ENCODE measurements at regions not wholly inside any gene's neighbourhood (a gene's known extent, or its start where the extent isn't known, plus 50 kb on each side); places are given as distances from the start of the nearest gene placed in this dataset.

GRCh38 chr20:57828696-57829095, 118.9 kb upstream of the PMEPA1 start:
- ATAC-seq (no peak), DNase-seq (no peak)
- Histone ChIP-seq H3K4me3 (no peak overlapping the region), H3K27me3 (ENCODE audit: insufficient read depth in 3 of 3, low read length in 2 of 3) (no peaks in the 10 kb centered on the region), H3K36me3 (ENCODE audit: insufficient read depth in 1 of 2, low read depth in 1 of 2) (no peaks in the 10 kb centered on the region), H3K27ac (no peak overlapping the region), H3K4me1 (peaks cover 4% of the 10 kb centered on the region), H3K9me3 (no peaks in the 10 kb centered on the region)
- TF ChIP-seq CTCF (IDR thresholded peaks at IDR 0.05) = no peak
- 90 to 95% (median 94%) methylated on average over 10 of the region's 10 CpGs for WGBS, 3 donors
- intact Hi-C loops (cut with DNase I) = no loop called here

- H3K36me3 ChIP-seq (ENCODE audit: insufficient read depth in 1 of 2, low read depth in 1 of 2) = no peaks in the 10 kb centered on the region
- DNase-seq (no peak), ATAC-seq (no peak)
- 78 to 79% (median 78%) methylated on average over 12 of the region's 12 CpGs for WGBS, 3 donors
- no peaks in the 10 kb centered on the region for H3K27me3 ChIP-seq (ENCODE audit: insufficient read depth in 3 of 3, low read length in 2 of 3)
- TF ChIP-seq CTCF (IDR thresholded peaks at IDR 0.05) = no peak
- intact Hi-C loops (cut with DNase I) = no loop called here
- no peaks in the 10 kb centered on the region for H3K9me3 ChIP-seq
- H3K27ac ChIP-seq = no peak overlapping the region
- H3K4me1 ChIP-seq = peaks cover 4% of the 10 kb centered on the region
- H3K4me3 ChIP-seq = no peak overlapping the region
Measured at GRCh38 chr20:57826666-57827287, 117.0 kb upstream of the PMEPA1 start.

GRCh38 chr20:57824909-57825308, 115.1 kb upstream of the PMEPA1 start:
- 86 to 91% (median 90%) methylated on average over 6 of the region's 6 CpGs for WGBS, 3 donors
- no peak for TF ChIP-seq CTCF (IDR thresholded peaks at IDR 0.05)
- Histone ChIP-seq H3K27ac (no peak overlapping the region), H3K27me3 (ENCODE audit: insufficient read depth in 3 of 3, low read length in 2 of 3) (no peaks in the 10 kb centered on the region), H3K9me3 (no peaks in the 10 kb centered on the region), H3K4me1 (no peaks in the 10 kb centered on the region), H3K4me3 (no peak overlapping the region), H3K36me3 (ENCODE audit: insufficient read depth in 1 of 2, low read depth in 1 of 2) (no peaks in the 10 kb centered on the region)
- intact Hi-C loops (cut with DNase I) = no loop called here
- DNase-seq = no peak
- ATAC-seq = no peak

- no peak overlapping the region for H3K27ac ChIP-seq
- no peaks in the 10 kb centered on the region for H3K4me1 ChIP-seq
- intact Hi-C loops (cut with DNase I) = no loop called here
- TF ChIP-seq CTCF (IDR thresholded peaks at IDR 0.05) = no peak
- no peak for ATAC-seq
- H3K9me3 ChIP-seq = no peaks in the 10 kb centered on the region
- no peak for DNase-seq
- no peaks in the 10 kb centered on the region for H3K27me3 ChIP-seq (ENCODE audit: insufficient read depth in 3 of 3, low read length in 2 of 3)
- H3K4me3 ChIP-seq = no peak overlapping the region
- WGBS, 3 donors = 91 to 95% (median 92%) methylated on average over 4 of the region's 4 CpGs
- no peaks in the 10 kb centered on the region for H3K36me3 ChIP-seq (ENCODE audit: insufficient read depth in 1 of 2, low read depth in 1 of 2)
Measured at GRCh38 chr20:57821935-57822334, 112.1 kb upstream of the PMEPA1 start.

All from psoas muscle (tissue), 7 donors.